CD14-positive monocyte (primary cell): ENCODE measurements at regions not wholly inside any gene's neighbourhood (a gene's known extent, or its start where the extent isn't known, plus 50 kb on each side); places are given as distances from the start of the nearest gene placed in this dataset.

Source experiments
- DNase-seq, 3 donors: peaks; one replicate each; pipeline ENCODE4 v3.0.0-alpha.2; 2011 to 2022
- H2AFZ ChIP-seq: 2 replicates; pipeline ENCODE4 v1.6.0; 2012; ENCODE audit warnings: mild to moderate bottlenecking, low read depth, low read length, inconsistent platforms; ENCODE audit not compliant: insufficient read depth, poor library complexity, severe bottlenecking
- H3K27ac ChIP-seq, 2 donors: 1 replicate in 1 of 2; 2 replicates in 1 of 2; pipeline ENCODE4 v1.5.1; 2012 to 2013; ENCODE audit warnings: low read length in 2 of 2, control low read depth in 1 of 2, inconsistent platforms in 1 of 2, low read depth in 1 of 2, mild to moderate bottlenecking in 1 of 2
- H3K27me3 ChIP-seq, 2 donors: one replicate each; pipeline versions ENCODE4 v1.6.0 to v1.6.1; 2011 to 2013; ENCODE audit warnings: low read length in 2 of 2; ENCODE audit not compliant: control insufficient read depth in 2 of 2, insufficient read depth in 2 of 2
- H3K36me3 ChIP-seq, 2 donors: replicated peaks in 1 of 2; 1 replicate in 1 of 2; 2 replicates in 1 of 2; pipeline versions ENCODE4 v1.5.1 to v1.6.1; 2012 to 2013; ENCODE audit warnings: low read length in 2 of 2, control low read depth in 1 of 2, inconsistent platforms in 1 of 2, mild to moderate bottlenecking in 1 of 2; ENCODE audit not compliant: insufficient read depth in 2 of 2, control insufficient read depth in 1 of 2
- H3K4me1 ChIP-seq, 2 donors: 1 replicate in 1 of 2; 2 replicates in 1 of 2; pipeline versions ENCODE4 v1.5.1 to v1.6.1; 2012 to 2013; ENCODE audit warnings: low read length in 2 of 2, control low read depth in 1 of 2, inconsistent platforms in 1 of 2, mild to moderate bottlenecking in 1 of 2, moderate library complexity in 1 of 2; ENCODE audit not compliant: insufficient read depth in 2 of 2, control insufficient read depth in 1 of 2
- H3K4me2 ChIP-seq: replicated peaks from 2 replicates; pipeline ENCODE3; 2012; ENCODE audit warnings: low read length, moderate library complexity, mild to moderate bottlenecking; ENCODE audit not compliant: poor library complexity, severe bottlenecking; ENCODE audit errors: extremely low read depth
- H3K4me3 ChIP-seq, 3 experiments: fragments of 200-600 bp in 1 of 3; sonication (generic) in 1 of 3; replicated peaks in 1 of 3; 1 replicate in 2 of 3; 2 replicates in 1 of 3; pipeline ENCODE4 v1.5.1; 2011 to 2013; ENCODE audit warnings: low read length in 3 of 3, mild to moderate bottlenecking in 3 of 3, control low read depth in 2 of 3, low read depth in 2 of 3, inconsistent platforms in 1 of 3, moderate library complexity in 1 of 3
- H3K79me2 ChIP-seq: 2 replicates; pipeline ENCODE4 v1.6.0; 2012; ENCODE audit warnings: mild to moderate bottlenecking, control low read depth, inconsistent platforms, low read length, moderate library complexity; ENCODE audit not compliant: insufficient read depth
- H3K9ac ChIP-seq: 2 replicates; pipeline ENCODE4 v1.6.0; 2017; ENCODE audit warnings: low read length, mild to moderate bottlenecking; ENCODE audit not compliant: insufficient read depth, poor library complexity, severe bottlenecking
- H3K9me3 ChIP-seq, 2 donors: replicated peaks in 1 of 2; 1 replicate in 1 of 2; 2 replicates in 1 of 2; pipeline versions ENCODE4 v1.5.1 to v1.6.1; 2012 to 2013; ENCODE audit warnings: low read length in 2 of 2, control low read depth in 1 of 2; ENCODE audit not compliant: control insufficient read depth in 1 of 2, insufficient read depth in 1 of 2
- H4K20me1 ChIP-seq: 2 replicates; pipeline ENCODE4 v1.6.0; 2012; ENCODE audit warnings: mild to moderate bottlenecking, low read length, control low read depth, moderate library complexity; ENCODE audit not compliant: insufficient read depth
- H3K27ac Mint-ChIP-seq, 7 donors: one replicate each; pipeline ENCODE4 v1.8.0; 2020; ENCODE audit warnings: mild to moderate bottlenecking in 7 of 7, mixed read lengths in 7 of 7, moderate library complexity in 6 of 7, inconsistent platforms in 2 of 7
- H3K27me3 Mint-ChIP-seq, 3 donors: one replicate each; pipeline ENCODE4 v1.8.0; 2021 to 2022; ENCODE audit warnings: low read depth in 3 of 3, mild to moderate bottlenecking in 3 of 3, mixed read lengths in 3 of 3, moderate library complexity in 3 of 3, inconsistent platforms in 1 of 3
- H3K36me3 Mint-ChIP-seq, 2 donors: one replicate each; pipeline ENCODE4 v1.8.0; 2020; ENCODE audit warnings: mixed read lengths in 2 of 2, inconsistent platforms in 1 of 2, mild to moderate bottlenecking in 1 of 2
- H3K4me1 Mint-ChIP-seq: one replicate; pipeline ENCODE4 v1.8.0; 2020; ENCODE audit warnings: mild to moderate bottlenecking, mixed read lengths
- H3K4me3 Mint-ChIP-seq, 2 donors: one replicate each; pipeline ENCODE4 v1.8.0; 2020; ENCODE audit warnings: mild to moderate bottlenecking in 2 of 2, mixed read lengths in 2 of 2, moderate library complexity in 1 of 2
- H3K9me3 Mint-ChIP-seq, 7 donors: one replicate each; pipeline ENCODE4 v1.8.0; 2020 to 2022; ENCODE audit warnings: mixed read lengths in 7 of 7, mild to moderate bottlenecking in 6 of 7, moderate library complexity in 6 of 7, inconsistent platforms in 2 of 7
- WGBS: methylation state at CpG from one replicate; pipeline ENCODE4 v1.1.5; 2013; ENCODE audit warnings: missing lambda C conversion rate; ENCODE audit not compliant: insufficient coverage; 5-methylcytosine and 5-hydroxymethylcytosine counted together
- intact Hi-C, 2 donors: fragments of 100-400 bp; cut with micrococcal nuclease; formaldehyde crosslinking; loops; one replicate each; pipeline versions ENCODE4 v1.15.0 to v1.15.1; 2023
- TF ChIP-seq, protein P1 (sequence below): fragments of 200-600 bp; IDR thresholded peaks from one replicate; pipeline ENCODE4 v1.8.0; 2022; ENCODE audit warnings: antibody characterized with exemption, mild to moderate bottlenecking

DNA sequence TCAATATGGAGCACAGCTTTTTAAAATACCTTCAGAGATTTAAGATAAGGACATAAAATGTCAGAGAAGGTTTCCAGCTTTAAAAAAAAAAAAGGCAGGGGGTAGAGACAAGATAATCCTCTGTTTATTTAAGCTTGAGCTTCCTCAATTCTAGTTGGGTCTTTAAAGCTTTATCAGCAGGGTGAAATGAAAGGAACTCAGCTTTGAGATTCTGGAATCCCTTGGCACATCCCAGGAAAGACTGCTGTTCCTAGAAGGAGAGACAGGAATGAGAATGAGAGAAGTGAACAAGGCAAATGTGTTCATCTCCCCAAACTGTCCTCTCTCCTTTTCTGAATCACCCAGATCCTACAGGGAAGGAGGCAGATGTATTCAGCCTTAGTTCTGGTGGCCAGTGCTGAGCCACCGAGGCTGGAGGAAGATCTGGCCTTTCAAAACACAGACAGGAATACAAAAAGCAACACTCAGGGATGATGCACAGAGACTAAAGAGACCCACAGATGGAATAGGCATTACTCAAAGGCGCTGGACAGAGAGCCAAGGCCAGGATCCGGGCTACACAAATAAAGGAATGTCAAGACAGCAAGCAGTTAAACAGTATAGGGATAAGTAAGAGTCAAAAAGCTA lies 385.8 kb upstream of the DUSP10 start:
- H3K4me3 Mint-ChIP-seq, result no peak overlapping the region
- Histone ChIP-seq H3K4me2 (no peak overlapping the region), H3K4me3 (no peak overlapping the region), H3K36me3 (no peaks in the 10 kb centered on the region), H3K4me1 (no peaks in the 10 kb centered on the region), H4K20me1 (no peaks in the 10 kb centered on the region), H3K27me3 (no peaks in the 10 kb centered on the region), H3K27ac (no peak overlapping the region), H2AFZ (no peak overlapping the region), H3K9ac (no peak overlapping the region), H3K9me3 (no peaks in the 10 kb centered on the region), H3K79me2 (no peaks in the 10 kb centered on the region)
- DNase-seq, result no peak
- TF ChIP-seq, protein P1, sequence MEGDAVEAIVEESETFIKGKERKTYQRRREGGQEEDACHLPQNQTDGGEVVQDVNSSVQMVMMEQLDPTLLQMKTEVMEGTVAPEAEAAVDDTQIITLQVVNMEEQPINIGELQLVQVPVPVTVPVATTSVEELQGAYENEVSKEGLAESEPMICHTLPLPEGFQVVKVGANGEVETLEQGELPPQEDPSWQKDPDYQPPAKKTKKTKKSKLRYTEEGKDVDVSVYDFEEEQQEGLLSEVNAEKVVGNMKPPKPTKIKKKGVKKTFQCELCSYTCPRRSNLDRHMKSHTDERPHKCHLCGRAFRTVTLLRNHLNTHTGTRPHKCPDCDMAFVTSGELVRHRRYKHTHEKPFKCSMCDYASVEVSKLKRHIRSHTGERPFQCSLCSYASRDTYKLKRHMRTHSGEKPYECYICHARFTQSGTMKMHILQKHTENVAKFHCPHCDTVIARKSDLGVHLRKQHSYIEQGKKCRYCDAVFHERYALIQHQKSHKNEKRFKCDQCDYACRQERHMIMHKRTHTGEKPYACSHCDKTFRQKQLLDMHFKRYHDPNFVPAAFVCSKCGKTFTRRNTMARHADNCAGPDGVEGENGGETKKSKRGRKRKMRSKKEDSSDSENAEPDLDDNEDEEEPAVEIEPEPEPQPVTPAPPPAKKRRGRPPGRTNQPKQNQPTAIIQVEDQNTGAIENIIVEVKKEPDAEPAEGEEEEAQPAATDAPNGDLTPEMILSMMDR, result no peak
- intact Hi-C loops, result no loop called here
- H3K36me3 Mint-ChIP-seq, result no peaks in the 10 kb centered on the region
- peaks cover 0 to 5% (median 0%) of the 10 kb centered on the region in 7 donors for H3K9me3 Mint-ChIP-seq
- 100% methylated on average over 2 of the region's 3 CpGs for WGBS
- no peaks in the 10 kb centered on the region for H3K4me1 Mint-ChIP-seq
- H3K27ac Mint-ChIP-seq, result no peak overlapping the region
- H3K27me3 Mint-ChIP-seq, result peaks cover 0 to 2% (median 1%) of the 10 kb centered on the region in 3 donors

DNA sequence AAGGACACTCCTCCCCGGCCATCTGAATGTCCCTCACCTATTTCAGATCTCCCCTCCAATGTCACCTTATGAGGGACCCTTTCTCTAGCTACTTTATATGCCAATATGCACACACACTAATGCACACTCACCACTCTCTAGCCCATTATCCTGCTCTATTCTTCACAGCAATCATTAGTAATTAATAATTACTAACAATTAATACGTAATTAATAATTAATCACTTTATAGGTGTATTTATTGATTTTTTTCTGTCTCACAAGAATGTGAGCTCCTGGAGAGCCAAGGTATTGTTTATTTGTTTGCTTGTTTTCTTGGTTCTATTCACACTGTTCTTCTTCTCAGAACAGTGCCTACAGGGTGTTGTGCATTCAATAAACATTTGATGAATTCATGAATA lies 385.2 kb upstream of the DUSP10 start:
- no peak for DNase-seq
- Mint-ChIP-seq H3K27ac (peak overlapping the region in 1 of 7 donors; percentile 54), H3K4me1 (no peaks in the 10 kb centered on the region), H3K4me3 (no peak overlapping the region), H3K9me3 (peaks cover 0 to 5% (median 0%) of the 10 kb centered on the region in 7 donors), H3K27me3 (peaks cover 0 to 2% (median 1%) of the 10 kb centered on the region in 3 donors), H3K36me3 (no peaks in the 10 kb centered on the region)
- H3K27ac ChIP-seq, result no peak overlapping the region
- TF ChIP-seq, protein P1, result no peak
- intact Hi-C loops, result no loop called here
- H2AFZ ChIP-seq, result no peak overlapping the region
- no peak overlapping the region for H3K9ac ChIP-seq
- WGBS, result 100% methylated on average over 1 of the region's 2 CpGs
- no peaks in the 10 kb centered on the region for H3K27me3 ChIP-seq
- no peaks in the 10 kb centered on the region for H3K4me1 ChIP-seq
- H4K20me1 ChIP-seq, result no peaks in the 10 kb centered on the region
- H3K4me3 ChIP-seq, result no peak overlapping the region
- H3K79me2 ChIP-seq, result no peaks in the 10 kb centered on the region
- no peak overlapping the region for H3K4me2 ChIP-seq
- no peaks in the 10 kb centered on the region for H3K36me3 ChIP-seq
- no peaks in the 10 kb centered on the region for H3K9me3 ChIP-seq
